Kidney capillary endothelial cell (primary cell): ENCODE measurements at regions not wholly inside any gene's neighbourhood (a gene's known extent, or its start where the extent isn't known, plus 50 kb on each side); places are given as distances from the start of the nearest gene placed in this dataset.

ENCODE experiments used
- DNase-seq: peaks from one replicate; pipeline ENCODE4 v3.0.0-alpha.2; 2018; ENCODE audit warnings: low spot score

GRCh38 chr10:62453274-62453673 is 79.1 kb downstream of the ZNF365 start:
- DNase-seq = no peak

- DNase-seq = no peak
Measured at GRCh38 chr10:62454687-62455397, 80.7 kb downstream of the ZNF365 start.

GRCh38 chr10:62456611-62457101 is 82.5 kb downstream of the ZNF365 start:
- no peak for DNase-seq

- no peak for DNase-seq
Measured at GRCh38 chr10:62457196-62457595, 83.0 kb downstream of the ZNF365 start.

GRCh38 chr10:62457598-62457997 is 83.4 kb downstream of the ZNF365 start:
- DNase-seq = no peak

- DNase-seq = no peak
Measured at GRCh38 chr10:62459072-62459471, 84.9 kb downstream of the ZNF365 start.

GRCh38 chr10:62459500-62459899 is 85.3 kb downstream of the ZNF365 start:
- no peak for DNase-seq

GRCh38 chr10:62460393-62460792 is 86.2 kb downstream of the ZNF365 start:
- no peak for DNase-seq

- DNase-seq = no peak
Measured at GRCh38 chr10:62461120-62461519, 87.0 kb downstream of the ZNF365 start.

GRCh38 chr10:62462461-62462860 is 88.3 kb downstream of the ZNF365 start:
- no peak for DNase-seq

- DNase-seq = no peak
Measured at GRCh38 chr10:62463364-62463763, 89.2 kb downstream of the ZNF365 start.

- DNase-seq = no peak
Measured at GRCh38 chr10:62464308-62464707, 90.1 kb downstream of the ZNF365 start.

GRCh38 chr10:62466590-62466989 is 92.4 kb downstream of the ZNF365 start:
- DNase-seq = no peak

GRCh38 chr10:62467527-62467926 is 93.4 kb downstream of the ZNF365 start:
- peak; percentile 5 for DNase-seq

- no peak for DNase-seq
Measured at GRCh38 chr10:62471711-62472110, 97.5 kb downstream of the ZNF365 start.

GRCh38 chr10:62473241-62473640 is 99.1 kb downstream of the ZNF365 start:
- no peak for DNase-seq

- no peak for DNase-seq
Measured at GRCh38 chr10:62475551-62475950, 101.4 kb downstream of the ZNF365 start.

- DNase-seq = no peak
Measured at GRCh38 chr10:62479523-62479922, 105.4 kb downstream of the ZNF365 start.

GRCh38 chr10:62480196-62480595 is 106.0 kb downstream of the ZNF365 start:
- DNase-seq = no peak

- no peak for DNase-seq
Measured at GRCh38 chr10:62482581-62482980, 108.4 kb downstream of the ZNF365 start.

- no peak for DNase-seq
Measured at GRCh38 chr10:62491597-62491996, 117.4 kb downstream of the ZNF365 start.

- DNase-seq = no peak
Measured at GRCh38 chr10:62492012-62492869, 118.1 kb downstream of the ZNF365 start.

- DNase-seq = no peak
Measured at GRCh38 chr10:62492870-62493180, 118.7 kb downstream of the ZNF365 start.
